ENCODE measurements at regions not wholly inside any gene's neighbourhood (a gene's known extent, or its start where the extent isn't known, plus 50 kb on each side); places are given as distances from the start of the nearest gene placed in this dataset.

DNA sequence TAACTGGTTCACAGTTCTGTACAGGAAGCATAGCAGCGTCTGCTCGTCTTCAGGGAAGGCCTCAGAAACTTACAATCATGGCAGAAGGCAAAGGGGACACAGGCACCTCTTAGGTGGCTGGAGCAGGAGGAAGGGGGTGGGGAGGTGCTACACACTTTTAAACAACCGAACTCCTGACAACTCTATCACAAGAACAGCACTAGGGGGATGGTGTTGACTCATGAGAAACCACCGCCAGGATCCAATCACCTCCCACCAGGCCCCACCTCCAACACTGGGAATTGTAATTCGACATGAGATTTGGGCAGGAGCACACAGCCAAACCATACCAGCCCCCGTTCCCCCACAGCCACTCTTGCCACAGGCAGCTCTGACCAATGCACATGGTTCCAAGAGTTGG, 306.3 kb upstream of the POU3F1 start:
- H3K4me3 ChIP-seq (replicated peaks in 1 of 2; ENCODE audit: low read depth in 1 of 2, low read length in 2 of 2), result no peak overlapping the region
- ChIA-PET CTCF (no interaction called here), POLR2A (no interaction called here), RAD21 (ENCODE audit: low non-redundant PET in 1 of 2, low total read pairs in 2 of 2, uncharacterized antibody in 2 of 2, unreplicated experiment in 2 of 2) (no interaction called here)
- no peaks in the 10 kb centered on the region for H3K4me1 ChIP-seq (ENCODE audit: control insufficient read depth in 1 of 2, insufficient read depth in 2 of 2, low read length in 2 of 2)
- no peak for ATAC-seq
- H3K79me2 ChIP-seq (ENCODE audit: insufficient read depth, low read length), result no peaks in the 10 kb centered on the region
- H3K9me2 ChIP-seq (ENCODE audit: insufficient read depth), result no peaks in the 10 kb centered on the region
- H3K36me3 ChIP-seq (ENCODE audit: control insufficient read depth in 1 of 2, insufficient read depth in 2 of 2, low read length in 2 of 2), result no peaks in the 10 kb centered on the region
- no peak for DNase-seq (ENCODE audit: low read depth, low spot score)
- no peak overlapping the region for H3K4me2 ChIP-seq (ENCODE audit: low read length)
- no TSS peak for BruUV-seq (replicated peaks)
- intact Hi-C loops (cut with micrococcal nuclease), result no loop called here
- H2AFZ ChIP-seq (ENCODE audit: low read depth, low read length, poor library complexity, severe bottlenecking), result no peak overlapping the region
- no peaks in the 10 kb centered on the region for H4K20me1 ChIP-seq (ENCODE audit: insufficient read depth)
- TF ChIP-seq CBX3 (IDR thresholded peaks at IDR 0.05; ENCODE audit: low read depth), result no peak
- no peak for TF ChIP-seq SRF (IDR thresholded peaks at IDR 0.05; ENCODE audit: low read depth)
- H3K9me3 ChIP-seq (ENCODE audit: control insufficient read depth in 1 of 2, insufficient read depth in 1 of 2, low read depth in 1 of 2, low read length in 2 of 2), result no peaks in the 10 kb centered on the region; a peak in 1 of 4 replicates
- no peak overlapping the region for H3K9ac ChIP-seq (ENCODE audit: low read length)
- peaks cover 34% of the 10 kb centered on the region for H3K27me3 ChIP-seq (ENCODE audit: insufficient read depth, low read length)
- H3K27ac ChIP-seq (ENCODE audit: low read depth, low read length), result no peak overlapping the region

DNA sequence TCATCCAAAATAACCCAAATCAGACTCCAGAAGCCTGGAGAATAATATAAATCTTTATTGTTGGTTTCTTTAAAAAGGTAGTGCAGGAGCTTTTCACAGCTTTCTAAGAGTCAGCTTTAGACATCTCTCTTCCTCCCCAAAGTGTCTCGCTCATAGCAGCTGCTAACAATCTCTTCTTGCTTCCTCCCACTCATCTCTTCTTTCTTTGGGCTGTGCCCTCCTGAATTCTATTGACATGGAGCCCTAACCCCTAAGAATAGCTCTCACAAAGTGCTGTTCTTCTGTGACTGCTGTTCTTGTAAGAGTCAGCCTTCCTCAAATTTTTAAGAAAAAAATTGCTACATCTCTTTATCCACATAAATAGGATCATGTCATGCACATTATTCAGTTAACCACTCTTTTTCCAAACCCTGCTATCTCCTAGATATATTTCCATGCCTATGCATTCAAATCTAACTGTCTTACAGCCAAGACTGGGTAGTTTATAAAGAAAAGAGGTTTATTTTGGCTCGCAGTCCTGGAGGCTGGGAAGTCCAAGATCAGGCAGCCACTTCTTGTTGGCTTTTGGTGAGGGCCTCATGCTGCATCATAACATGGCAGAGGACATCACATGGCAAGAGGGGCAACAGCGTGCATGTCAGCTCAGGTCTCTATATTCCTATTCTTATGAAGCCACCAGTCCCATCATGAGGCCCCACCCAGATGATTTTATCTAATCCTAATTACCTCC, 301.0 kb upstream of the POU3F1 start:
- no peak for ATAC-seq
- no TSS peak for BruUV-seq (replicated peaks)
- Histone ChIP-seq H3K9me3 (ENCODE audit: control insufficient read depth in 1 of 2, insufficient read depth in 1 of 2, low read depth in 1 of 2, low read length in 2 of 2) (no peaks in the 10 kb centered on the region; a peak in 1 of 4 replicates), H4K20me1 (ENCODE audit: insufficient read depth) (no peaks in the 10 kb centered on the region), H3K27ac (ENCODE audit: low read depth, low read length) (no peak overlapping the region), H3K36me3 (ENCODE audit: control insufficient read depth in 1 of 2, insufficient read depth in 2 of 2, low read length in 2 of 2) (no peaks in the 10 kb centered on the region), H3K9me2 (ENCODE audit: insufficient read depth) (no peaks in the 10 kb centered on the region), H3K4me2 (ENCODE audit: low read length) (no peak overlapping the region), H2AFZ (ENCODE audit: low read depth, low read length, poor library complexity, severe bottlenecking) (no peak overlapping the region), H3K9ac (ENCODE audit: low read length) (no peak overlapping the region), H3K4me3 (replicated peaks in 1 of 2; ENCODE audit: low read depth in 1 of 2, low read length in 2 of 2) (no peak overlapping the region), H3K27me3 (ENCODE audit: insufficient read depth, low read length) (peaks cover 28% of the 10 kb centered on the region), H3K79me2 (ENCODE audit: insufficient read depth, low read length) (no peaks in the 10 kb centered on the region), H3K4me1 (ENCODE audit: control insufficient read depth in 1 of 2, insufficient read depth in 2 of 2, low read length in 2 of 2) (no peaks in the 10 kb centered on the region)
- POLR2A ChIA-PET, result no interaction called here
- intact Hi-C loops (cut with micrococcal nuclease), result no loop called here
- DNase-seq (ENCODE audit: low read depth, low spot score), result no peak
- CTCF ChIA-PET, result no interaction called here
- RAD21 ChIA-PET (ENCODE audit: low non-redundant PET in 1 of 2, low total read pairs in 2 of 2, uncharacterized antibody in 2 of 2, unreplicated experiment in 2 of 2), result no interaction called here
- no peak for TF ChIP-seq POLR2A (IDR thresholded peaks at IDR 0.05; ENCODE audit: borderline replicate concordance, extremely low read depth, insufficient read depth, insufficient read length)
- TF ChIP-seq JUND (IDR thresholded peaks at IDR 0.05), result no peak
- no peak for TF ChIP-seq SRF (IDR thresholded peaks at IDR 0.05; ENCODE audit: low read depth)
- no peak for TF ChIP-seq EZH2 (IDR thresholded peaks at IDR 0.05)
- TF ChIP-seq FOSL1 (IDR thresholded peaks at IDR 0.05; ENCODE audit: low read depth), result no peak
- no peak for TF ChIP-seq ZFX (IDR thresholded peaks at IDR 0.05)
- TF ChIP-seq EGR1 (IDR thresholded peaks at IDR 0.05; ENCODE audit: low read depth), result no peak
- TF ChIP-seq SP1 (IDR thresholded peaks at IDR 0.05; ENCODE audit: low read depth), result no peak
- no peak for TF ChIP-seq ZNF274 (IDR thresholded peaks at IDR 0.05; ENCODE audit: low read depth, low read length)
- TF ChIP-seq CEBPB (IDR thresholded peaks at IDR 0.05; ENCODE audit: low read depth), result no peak
- no peak for TF ChIP-seq TCF7L2 (IDR thresholded peaks at IDR 0.05; ENCODE audit: borderline replicate concordance, extremely low read depth, insufficient read depth, insufficient read length)
- no peak for TF ChIP-seq YY1 (IDR thresholded peaks at IDR 0.05; ENCODE audit: extremely low read depth, insufficient replicate concordance, low read depth, low read length)
- TF ChIP-seq MAX (IDR thresholded peaks at IDR 0.05), result no peak
- no peak for TF ChIP-seq REST (IDR thresholded peaks at IDR 0.05; ENCODE audit: low read depth)
- TF ChIP-seq ZBTB33 (IDR thresholded peaks at IDR 0.05; ENCODE audit: extremely low read depth, insufficient replicate concordance, low read length), result no peak
- no peak for TF ChIP-seq SIN3A (IDR thresholded peaks at IDR 0.05; ENCODE audit: low read depth)
